Midbrain (tissue), 1 donor: ENCODE measurements at regions not wholly inside any gene's neighbourhood (a gene's known extent, or its start where the extent isn't known, plus 50 kb on each side); places are given as distances from the start of the nearest gene placed in this dataset.
A peak's percentile ranks its signal among the peaks of the same experiment; 100 is the strongest.
"Not testable (repeated sequence)": the region's sequence is repeated elsewhere in the genome, so short reads cannot be mapped to it uniquely, and the experiment has no call there.

Experiments
- DNase-seq: peaks from one replicate; lab custom pipeline; 2025; lab: John Stamatoyannopoulos, UW

- not testable (repeated sequence) for DNase-seq
Measured at GRCh38 chr2:132318481-132318880, 98.1 kb upstream of the GPR39 start.

GRCh38 chr2:132324005-132324404 lies 92.6 kb upstream of the GPR39 start:
- DNase-seq: not testable (repeated sequence)

GRCh38 chr2:132332345-132333033 lies 84.1 kb upstream of the GPR39 start:
- DNase-seq: not testable (repeated sequence)

GRCh38 chr2:132337135-132337534 lies 79.5 kb upstream of the GPR39 start:
- DNase-seq: not testable (repeated sequence)

GRCh38 chr2:132337844-132338243 lies 78.8 kb upstream of the GPR39 start:
- not testable (repeated sequence) for DNase-seq

GRCh38 chr2:132347041-132347780 lies 69.4 kb upstream of the GPR39 start:
- DNase-seq: peak; percentile 85

GRCh38 chr2:132349092-132349687 lies 67.4 kb upstream of the GPR39 start:
- DNase-seq: peak; percentile 64

- not testable (repeated sequence) for DNase-seq
Measured at GRCh38 chr2:132351668-132352067, 64.9 kb upstream of the GPR39 start.

GRCh38 chr2:132352481-132353001 lies 64.1 kb upstream of the GPR39 start:
- peak; percentile 78 for DNase-seq

- DNase-seq: not testable (repeated sequence)
Measured at GRCh38 chr2:132353380-132353779, 63.2 kb upstream of the GPR39 start.

GRCh38 chr2:132360964-132361363 lies 55.6 kb upstream of the GPR39 start:
- not testable (repeated sequence) for DNase-seq

- DNase-seq: not testable (repeated sequence)
Measured at GRCh38 chr2:132361498-132361897, 55.1 kb upstream of the GPR39 start.

GRCh38 chr2:132363352-132363751 lies 53.3 kb upstream of the GPR39 start:
- DNase-seq: not testable (repeated sequence)

- DNase-seq: not testable (repeated sequence)
Measured at GRCh38 chr2:132365963-132366362, 50.6 kb upstream of the GPR39 start.

- no peak for DNase-seq
Measured at GRCh38 chr2:132366421-132367180, 50.0 kb upstream of the GPR39 start.
